Fibroblast of upper back skin (primary cell): ENCODE measurements at regions not wholly inside any gene's neighbourhood (a gene's known extent, or its start where the extent isn't known, plus 50 kb on each side); places are given as distances from the start of the nearest gene placed in this dataset.
"Not testable (repeated sequence)": the region's sequence is repeated elsewhere in the genome, so short reads cannot be mapped to it uniquely, and the experiment has no call there.

Experiments
- DNase-seq: peaks from one replicate; pipeline ENCODE4 v3.0.0-alpha.2; 2013

- DNase-seq: no peak
These were observed 691.0 kb upstream of the HTR2C start for GRCh38 chrX:113892891-113893290.

- no peak for DNase-seq
These were observed 691.5 kb upstream of the HTR2C start for GRCh38 chrX:113892401-113892800.

GRCh38 chrX:113873056-113873455 lies 710.8 kb upstream of the HTR2C start:
- DNase-seq: no peak

- no peak for DNase-seq
These were observed 715.2 kb upstream of the HTR2C start for GRCh38 chrX:113868711-113869110.

- DNase-seq: no peak
These were observed 715.7 kb upstream of the HTR2C start for GRCh38 chrX:113868177-113868576.

- no peak for DNase-seq
These were observed 734.5 kb upstream of the HTR2C start for GRCh38 chrX:113849408-113849807.

- peak; percentile 2 for DNase-seq
These were observed 750.5 kb upstream of the HTR2C start for GRCh38 chrX:113833096-113834055.

- no peak for DNase-seq
These were observed 755.4 kb upstream of the HTR2C start for GRCh38 chrX:113828470-113828869.

GRCh38 chrX:113818346-113818745 lies 765.5 kb upstream of the HTR2C start:
- DNase-seq: no peak

- DNase-seq: no peak
These were observed 779.1 kb upstream of the HTR2C start for GRCh38 chrX:113804819-113805218.

GRCh38 chrX:113804291-113804690 lies 779.6 kb upstream of the HTR2C start:
- DNase-seq: no peak

GRCh38 chrX:113802837-113803236 lies 781.0 kb upstream of the HTR2C start:
- DNase-seq: peak; percentile 32

GRCh38 chrX:113800955-113801354 lies 782.9 kb upstream of the HTR2C start:
- no peak for DNase-seq

- peak; percentile 63 for DNase-seq
These were observed 790.3 kb upstream of the HTR2C start for GRCh38 chrX:113793563-113793962.

GRCh38 chrX:113790987-113791386 lies 792.9 kb upstream of the HTR2C start:
- peak; percentile 31 for DNase-seq

GRCh38 chrX:113784754-113785153 lies 799.1 kb upstream of the HTR2C start:
- not testable (repeated sequence) for DNase-seq

- DNase-seq: peak; percentile 15
These were observed 813.1 kb upstream of the HTR2C start for GRCh38 chrX:113770806-113771205.

GRCh38 chrX:113770071-113770470 lies 813.8 kb upstream of the HTR2C start:
- DNase-seq: no peak

GRCh38 chrX:113759422-113759821 lies 824.5 kb upstream of the HTR2C start:
- DNase-seq: no peak

- no peak for DNase-seq
These were observed 836.5 kb upstream of the HTR2C start for GRCh38 chrX:113747274-113747973.

GRCh38 chrX:113743069-113743468 lies 840.8 kb upstream of the HTR2C start:
- DNase-seq: no peak

- peak; percentile 32 for DNase-seq
These were observed 842.1 kb upstream of the HTR2C start for GRCh38 chrX:113741744-113742143.

GRCh38 chrX:113728937-113729336 lies 854.9 kb upstream of the HTR2C start:
- DNase-seq: no peak

GRCh38 chrX:113726898-113727297 lies 857.0 kb upstream of the HTR2C start:
- no peak for DNase-seq
